Vagina (tissue), 2 donors: ENCODE measurements at regions not wholly inside any gene's neighbourhood (a gene's known extent, or its start where the extent isn't known, plus 50 kb on each side); places are given as distances from the start of the nearest gene placed in this dataset.

Source experiments
- CTCF ChIP-seq, 3 experiments: fragments of 450-650 bp in 2 of 3; fragments of 200-600 bp in 1 of 3; sonication (generic) in 1 of 3; IDR thresholded peaks; one replicate each; pipeline ENCODE4 v1.5.1; 2017 to 2019; ENCODE audit warnings: antibody characterized with exemption in 3 of 3, mild to moderate bottlenecking in 2 of 3, moderate library complexity in 2 of 3
- POLR2A ChIP-seq, 2 donors: fragments of 450-650 bp; IDR thresholded peaks; one replicate each; pipeline ENCODE4 v1.6.1; 2017; ENCODE audit warnings: antibody characterized with exemption in 2 of 2, mild to moderate bottlenecking in 2 of 2, moderate library complexity in 2 of 2
- POLR2AphosphoS5 ChIP-seq, 2 donors: sonication (generic); formaldehyde crosslinking; IDR thresholded peaks; one replicate each; pipeline ENCODE4 v1.9.0; 2017; ENCODE audit warnings: antibody characterized with exemption in 2 of 2, mild to moderate bottlenecking in 2 of 2, low read depth in 1 of 2; ENCODE audit not compliant: insufficient read depth in 1 of 2

GRCh38 chr12:124424516-124424905, 129.6 kb downstream of the RFLNA start:
- TF ChIP-seq POLR2A (IDR thresholded peaks at IDR 0.05) (no peak), CTCF (IDR thresholded peaks at IDR 0.05) (no peak), POLR2AphosphoS5 (IDR thresholded peaks at IDR 0.05; ENCODE audit: insufficient read depth in 1 of 2, low read depth in 1 of 2) (no peak)
